ENCODE measurements at regions not wholly inside any gene's neighbourhood (a gene's known extent, or its start where the extent isn't known, plus 50 kb on each side); places are given as distances from the start of the nearest gene placed in this dataset.

DNA sequence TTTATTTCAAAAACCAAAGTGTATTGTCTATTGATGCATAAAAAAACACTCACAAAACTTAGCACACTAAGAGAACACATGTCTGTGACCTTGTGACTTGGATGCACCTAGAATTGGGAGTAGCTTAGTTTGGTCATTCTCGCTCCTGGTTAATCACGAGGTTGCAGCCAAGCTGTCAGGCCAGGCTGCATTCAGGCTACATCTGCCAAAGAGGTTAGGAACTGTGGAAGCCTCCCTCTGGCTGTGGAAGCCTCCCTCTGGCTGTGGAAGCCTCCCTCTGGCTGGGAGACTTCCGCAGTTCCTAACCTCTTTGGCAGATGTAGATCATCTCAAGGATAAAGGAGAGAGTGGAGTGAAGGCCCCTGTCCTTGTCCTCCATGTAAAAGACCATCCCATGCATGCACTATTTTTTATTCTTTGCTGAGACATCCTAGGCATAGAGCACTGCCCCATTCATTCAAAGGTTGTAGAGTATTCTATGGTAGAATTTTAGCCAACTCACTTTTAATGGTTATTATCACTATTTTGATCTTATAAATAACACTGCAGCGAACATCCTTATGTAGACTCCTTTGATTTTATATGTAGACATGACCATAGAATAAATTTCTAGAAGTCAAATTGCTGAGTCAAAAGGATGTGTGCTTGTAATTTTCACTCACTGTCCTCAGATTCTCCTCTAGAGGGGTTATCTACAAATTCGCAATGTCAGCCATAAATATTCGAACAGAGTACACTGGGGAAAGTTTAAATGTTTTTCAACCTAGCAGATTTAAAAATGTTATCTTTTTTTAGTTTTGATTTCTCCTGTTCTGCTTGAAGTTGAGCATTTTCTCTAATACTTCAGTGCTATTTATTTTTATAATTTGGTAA, 63.0 kb upstream of the IGLL5 start:
- Histone ChIP-seq H3K79me2 (ENCODE audit: control insufficient read depth, insufficient read depth, low read length) (no peaks in the 10 kb centered on the region), H3K4me3 (ENCODE audit: control extremely low read depth in 1 of 5, extremely low read depth in 1 of 5, insufficient read depth in 1 of 5, low read depth in 2 of 5, low read length in 4 of 5) (no peak overlapping the region), H3K27ac (ENCODE audit: low read length in 2 of 2) (no peak overlapping the region), H3K9ac (ENCODE audit: low read length) (no peak overlapping the region), H3K27me3 (replicated peaks in 1 of 4; ENCODE audit: control extremely low read depth in 1 of 4, control insufficient read depth in 3 of 4, insufficient read depth in 4 of 4, low read length in 3 of 4) (no peaks in the 10 kb centered on the region), H2AFZ (ENCODE audit: insufficient read depth, low read depth, low read length, poor library complexity, severe bottlenecking) (no peak overlapping the region), H3K4me1 (ENCODE audit: control insufficient read depth in 2 of 2, insufficient read depth in 2 of 2, low read length in 2 of 2) (peaks cover 37 to 41% of the 10 kb centered on the region in 2 donors), H3K9me3 (ENCODE audit: control extremely low read depth in 1 of 3, control insufficient read depth in 2 of 3, insufficient read depth in 1 of 3, low read length in 2 of 3) (peaks cover 0 to 33% (median 0%) of the 10 kb centered on the region in 3 donors), H3K4me2 (replicated peaks; ENCODE audit: low read depth, low read length, poor library complexity, severe bottlenecking) (no peak overlapping the region), H4K20me1 (ENCODE audit: control insufficient read depth, insufficient read depth, low read length, poor library complexity, severe bottlenecking) (no peaks in the 10 kb centered on the region), H3K36me3 (replicated peaks in 1 of 2; ENCODE audit: control extremely low read depth in 1 of 2, control insufficient read depth in 1 of 2, extremely low read depth in 1 of 2, insufficient read depth in 2 of 2, low read length in 1 of 2) (no peaks in the 10 kb centered on the region)
- Mint-ChIP-seq H3K27me3 (peaks cover 8% of the 10 kb centered on the region), H3K4me3 (no peak overlapping the region), H3K9me3 (ENCODE audit: insufficient read depth) (no peaks in the 10 kb centered on the region), H3K27ac (no peak overlapping the region), H3K4me1 (peaks cover 41% of the 10 kb centered on the region)
- no peak for TF ChIP-seq EZH2 (IDR thresholded peaks at IDR 0.05; ENCODE audit: borderline replicate concordance, insufficient read depth, low read depth, low read length, poor library complexity, severe bottlenecking)
- TF ChIP-seq, protein P1, sequence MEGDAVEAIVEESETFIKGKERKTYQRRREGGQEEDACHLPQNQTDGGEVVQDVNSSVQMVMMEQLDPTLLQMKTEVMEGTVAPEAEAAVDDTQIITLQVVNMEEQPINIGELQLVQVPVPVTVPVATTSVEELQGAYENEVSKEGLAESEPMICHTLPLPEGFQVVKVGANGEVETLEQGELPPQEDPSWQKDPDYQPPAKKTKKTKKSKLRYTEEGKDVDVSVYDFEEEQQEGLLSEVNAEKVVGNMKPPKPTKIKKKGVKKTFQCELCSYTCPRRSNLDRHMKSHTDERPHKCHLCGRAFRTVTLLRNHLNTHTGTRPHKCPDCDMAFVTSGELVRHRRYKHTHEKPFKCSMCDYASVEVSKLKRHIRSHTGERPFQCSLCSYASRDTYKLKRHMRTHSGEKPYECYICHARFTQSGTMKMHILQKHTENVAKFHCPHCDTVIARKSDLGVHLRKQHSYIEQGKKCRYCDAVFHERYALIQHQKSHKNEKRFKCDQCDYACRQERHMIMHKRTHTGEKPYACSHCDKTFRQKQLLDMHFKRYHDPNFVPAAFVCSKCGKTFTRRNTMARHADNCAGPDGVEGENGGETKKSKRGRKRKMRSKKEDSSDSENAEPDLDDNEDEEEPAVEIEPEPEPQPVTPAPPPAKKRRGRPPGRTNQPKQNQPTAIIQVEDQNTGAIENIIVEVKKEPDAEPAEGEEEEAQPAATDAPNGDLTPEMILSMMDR (IDR thresholded peaks at IDR 0.05) = no peak
- intact Hi-C loops (cut with micrococcal nuclease) = no loop called here
- DNase-seq (no peak), ATAC-seq (ENCODE audit: low read depth) (no peak)
- ChIA-PET POLR2A (no interaction called here), CTCF (interaction anchor here (1.0 to 5.1 kb wide), 5 partner anchors 9 to 133 kb away, joined by 3 to 30 read pairs (median 5); no protein-coding TSS in a partner anchor)
- WGBS (ENCODE audit: insufficient coverage) = 100% methylated on average over 1 of the region's 6 CpGs

DNA sequence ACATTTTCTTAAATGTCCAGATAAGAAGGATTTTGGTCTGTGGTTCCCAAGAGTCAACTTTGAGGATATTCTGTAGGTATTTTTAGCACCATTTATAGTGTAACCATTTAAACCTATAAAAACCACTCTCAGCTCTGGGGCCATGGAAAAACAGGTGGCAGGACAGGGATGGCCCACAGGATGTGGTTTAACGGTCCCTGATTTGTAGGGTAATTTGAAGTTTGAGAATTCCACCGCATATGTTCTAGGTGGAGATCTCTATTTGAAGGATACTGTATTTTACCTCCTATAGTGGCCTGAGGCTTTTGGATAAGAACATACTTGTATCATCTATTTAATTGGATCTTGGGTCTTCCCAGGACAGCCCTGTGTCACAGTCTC, 62.4 kb upstream of the IGLL5 start:
- Histone ChIP-seq H3K79me2 (ENCODE audit: control insufficient read depth, insufficient read depth, low read length) (no peaks in the 10 kb centered on the region), H4K20me1 (ENCODE audit: control insufficient read depth, insufficient read depth, low read length, poor library complexity, severe bottlenecking) (no peaks in the 10 kb centered on the region), H3K9me3 (ENCODE audit: control extremely low read depth in 1 of 3, control insufficient read depth in 2 of 3, insufficient read depth in 1 of 3, low read length in 2 of 3) (peaks cover 0 to 29% (median 0%) of the 10 kb centered on the region in 3 donors), H3K4me3 (ENCODE audit: control extremely low read depth in 1 of 5, extremely low read depth in 1 of 5, insufficient read depth in 1 of 5, low read depth in 2 of 5, low read length in 4 of 5) (no peak overlapping the region), H3K36me3 (replicated peaks in 1 of 2; ENCODE audit: control extremely low read depth in 1 of 2, control insufficient read depth in 1 of 2, extremely low read depth in 1 of 2, insufficient read depth in 2 of 2, low read length in 1 of 2) (no peaks in the 10 kb centered on the region), H3K27me3 (replicated peaks in 1 of 4; ENCODE audit: control extremely low read depth in 1 of 4, control insufficient read depth in 3 of 4, insufficient read depth in 4 of 4, low read length in 3 of 4) (no peaks in the 10 kb centered on the region), H3K9ac (ENCODE audit: low read length) (no peak overlapping the region), H2AFZ (ENCODE audit: insufficient read depth, low read depth, low read length, poor library complexity, severe bottlenecking) (no peak overlapping the region), H3K27ac (ENCODE audit: low read length in 2 of 2) (no peak overlapping the region), H3K4me2 (replicated peaks; ENCODE audit: low read depth, low read length, poor library complexity, severe bottlenecking) (no peak overlapping the region), H3K4me1 (ENCODE audit: control insufficient read depth in 2 of 2, insufficient read depth in 2 of 2, low read length in 2 of 2) (peaks cover 31 to 35% of the 10 kb centered on the region in 2 donors)
- TF ChIP-seq EZH2 (IDR thresholded peaks at IDR 0.05; ENCODE audit: borderline replicate concordance, insufficient read depth, low read depth, low read length, poor library complexity, severe bottlenecking) = no peak
- TF ChIP-seq, protein P1 (IDR thresholded peaks at IDR 0.05) = no peak
- ATAC-seq (ENCODE audit: low read depth) = no peak
- ChIA-PET CTCF (interaction anchor here (0.7 to 5.1 kb wide), 4 partner anchors 9 to 41 kb away, joined by 3 to 30 read pairs (median 3); no protein-coding TSS in a partner anchor), POLR2A (no interaction called here)
- no peak for DNase-seq
- Mint-ChIP-seq H3K9me3 (ENCODE audit: insufficient read depth) (no peaks in the 10 kb centered on the region), H3K4me1 (peaks cover 35% of the 10 kb centered on the region), H3K27me3 (peaks cover 10% of the 10 kb centered on the region), H3K27ac (no peak overlapping the region), H3K4me3 (no peak overlapping the region)
- no CpG with 5 or more reads among the region's 2 CpGs for WGBS (ENCODE audit: insufficient coverage)
- intact Hi-C loops (cut with micrococcal nuclease) = no loop called here
